ENCODE measurements at regions not wholly inside any gene's neighbourhood (a gene's known extent, or its start where the extent isn't known, plus 50 kb on each side); places are given as distances from the start of the nearest gene placed in this dataset.

- no peak for DNase-seq
These were observed 173.6 kb upstream of the IER5L start for GRCh38 chr9:129351642-129352145.

DNA sequence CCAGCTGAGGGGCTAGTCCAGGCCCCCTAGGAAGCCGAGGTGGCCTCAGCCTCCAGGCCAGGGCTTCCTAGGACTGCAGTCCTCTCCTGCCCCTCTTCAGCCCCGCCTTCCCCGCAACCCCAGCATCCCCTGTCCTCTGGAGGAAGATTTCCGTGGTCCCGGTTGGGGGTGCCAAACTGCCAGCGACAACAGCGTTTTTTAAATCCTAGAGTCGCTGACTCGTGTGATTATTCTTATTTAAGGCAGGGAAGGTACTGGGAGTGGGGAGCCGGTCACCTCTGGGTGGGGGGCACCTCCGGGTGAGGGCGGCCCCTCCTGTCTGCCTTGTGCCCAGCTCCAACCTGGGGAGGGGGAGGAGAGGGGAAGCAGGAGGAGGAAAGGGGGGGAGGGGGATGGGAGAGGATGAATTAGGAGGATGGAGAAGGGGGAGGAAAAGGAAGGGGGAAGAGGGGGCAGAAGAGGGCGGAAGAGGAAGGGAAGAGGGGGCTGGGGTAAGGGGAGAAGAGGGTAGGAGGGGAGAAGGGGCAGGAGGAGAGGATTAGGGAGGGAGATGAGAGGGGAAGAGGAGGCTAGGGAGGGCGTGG lies 173.1 kb upstream of the IER5L start:
- no peak for DNase-seq

DNA sequence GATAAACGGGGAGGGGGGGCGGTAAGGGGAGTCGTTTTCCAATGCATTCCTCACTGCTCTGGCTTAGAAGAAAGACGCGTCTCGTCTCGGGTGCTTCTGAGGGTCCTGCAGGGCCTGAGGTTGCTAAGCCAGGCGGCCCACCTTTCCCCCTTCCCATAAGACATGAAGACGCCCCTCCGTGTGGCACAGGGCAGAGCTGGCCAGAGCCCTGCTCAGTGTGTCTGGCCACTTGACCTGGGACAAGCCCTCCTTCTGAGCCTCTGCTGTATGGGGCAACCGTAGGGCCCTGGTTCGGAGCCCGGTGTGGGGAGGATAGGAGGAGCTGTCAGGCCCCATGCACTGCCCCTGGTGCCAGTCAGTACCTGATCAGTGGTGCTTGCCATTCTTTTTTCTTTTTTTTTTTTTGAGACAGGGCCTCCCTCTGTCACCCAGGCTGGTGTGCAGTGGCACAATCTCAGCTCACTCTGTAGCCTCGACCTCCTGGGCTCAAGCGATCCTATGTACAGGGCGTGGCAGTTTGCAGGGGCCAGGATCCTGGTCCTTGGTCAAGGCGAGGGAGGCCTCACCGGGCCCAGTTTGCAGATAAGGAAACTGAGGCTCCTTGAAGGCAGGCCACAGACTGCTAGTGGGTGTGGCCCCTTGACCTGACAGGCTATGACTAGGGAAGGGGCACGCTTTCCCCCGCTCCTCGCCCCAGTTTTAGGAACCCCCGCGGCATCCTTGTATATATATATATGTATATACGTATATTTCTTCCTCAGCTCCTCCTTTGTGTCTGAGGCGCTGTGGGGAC lies 172.3 kb upstream of the IER5L start:
- DNase-seq = no peak

DNA sequence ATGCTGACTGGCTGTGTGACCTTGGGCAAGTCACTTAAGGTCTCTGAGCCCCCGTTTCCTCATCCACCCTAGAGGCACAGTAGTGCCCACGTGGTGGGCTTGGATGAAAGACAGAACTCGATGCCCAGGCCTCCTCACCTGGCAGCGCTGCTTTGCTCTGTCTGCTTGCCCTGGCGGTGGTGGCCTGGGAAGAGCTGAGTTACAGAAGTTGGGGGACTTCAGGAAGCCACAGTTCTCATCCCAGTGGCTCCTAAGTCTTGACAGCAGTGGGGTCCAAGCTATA lies 171.5 kb upstream of the IER5L start:
- no peak for DNase-seq

DNA sequence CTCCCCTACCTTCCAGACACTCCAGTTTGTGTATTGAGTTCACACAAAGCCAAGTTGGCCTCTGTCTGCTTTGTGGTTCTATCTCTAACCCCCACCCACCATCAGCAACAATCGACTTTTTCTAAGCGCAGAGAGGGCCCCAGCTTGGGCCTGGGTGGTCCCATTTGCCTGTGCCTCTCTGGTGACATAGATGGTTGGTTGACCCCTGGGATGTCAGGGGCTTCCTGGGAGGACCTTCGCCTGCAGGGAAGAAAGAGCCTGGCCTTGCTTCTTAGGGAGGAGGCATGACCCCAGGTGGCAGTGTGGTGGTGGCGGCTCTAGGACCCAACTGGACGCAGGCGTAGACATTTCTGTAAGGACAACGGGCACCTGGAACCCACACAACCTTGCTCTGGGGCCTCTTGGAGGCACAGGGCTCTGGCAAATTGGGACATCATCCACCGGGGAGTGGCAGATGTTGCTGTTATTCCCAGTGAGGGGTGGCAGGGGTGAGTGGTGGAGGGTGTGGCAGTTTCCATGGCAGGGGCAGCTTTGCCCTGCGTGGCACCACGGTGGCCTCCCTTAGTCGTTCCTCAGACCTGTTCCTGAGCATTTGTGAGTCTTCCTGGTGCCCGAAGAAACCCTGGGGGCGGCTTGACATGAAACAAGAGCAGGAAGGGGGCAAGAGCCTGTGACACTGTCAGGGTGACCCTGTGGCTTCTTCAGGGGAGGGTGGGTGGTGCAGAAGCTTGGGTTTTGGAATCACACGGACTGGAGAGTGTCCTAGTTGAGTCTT lies 171.0 kb upstream of the IER5L start:
- DNase-seq = no peak

DNA sequence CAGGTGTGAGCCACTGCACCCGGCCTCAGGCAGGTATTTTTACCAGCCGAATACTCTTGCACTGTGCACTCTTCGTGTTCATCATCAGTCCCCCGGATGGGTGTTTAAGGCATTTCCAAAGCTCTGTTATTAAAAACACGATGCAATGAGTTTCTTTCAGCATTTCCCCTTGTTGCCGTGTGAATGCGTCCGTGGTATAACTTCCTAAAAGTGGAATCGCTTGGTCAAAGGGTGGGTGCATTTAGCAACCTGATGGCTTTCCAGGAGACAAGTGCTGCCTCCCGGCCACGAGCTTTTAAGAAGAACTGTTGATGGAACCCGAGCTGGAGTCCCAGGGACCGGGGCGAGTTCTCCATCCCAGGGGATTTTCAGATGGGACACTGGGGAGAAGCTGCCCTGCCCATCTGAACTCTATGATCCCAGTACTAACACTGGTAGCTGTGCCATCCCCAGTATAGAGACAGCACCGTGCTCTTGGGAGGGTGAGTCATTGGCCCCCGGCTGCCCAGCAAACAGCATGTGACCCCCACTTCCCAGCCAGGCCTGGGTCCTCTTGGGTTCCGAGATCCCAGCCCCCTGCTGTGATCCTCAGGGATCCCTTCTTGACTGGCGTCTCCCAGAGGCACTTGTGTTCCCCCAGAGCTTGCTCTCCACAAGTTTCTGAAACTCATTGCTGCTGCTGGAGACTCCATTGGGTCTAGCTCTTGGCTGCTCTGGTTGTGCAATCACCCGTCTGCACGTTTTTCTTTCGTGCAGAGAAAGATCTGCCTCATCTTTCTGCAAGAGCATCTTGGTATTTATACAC lies 169.5 kb upstream of the IER5L start:
- no peak for DNase-seq

GRCh38 chr9:129346046-129346445 lies 168.0 kb upstream of the IER5L start:
- DNase-seq = no peak

GRCh38 chr9:129344641-129345495 lies 166.8 kb upstream of the IER5L start:
- no peak for DNase-seq

- no peak for DNase-seq
These were observed 165.6 kb upstream of the IER5L start for GRCh38 chr9:129343424-129344375.

DNA sequence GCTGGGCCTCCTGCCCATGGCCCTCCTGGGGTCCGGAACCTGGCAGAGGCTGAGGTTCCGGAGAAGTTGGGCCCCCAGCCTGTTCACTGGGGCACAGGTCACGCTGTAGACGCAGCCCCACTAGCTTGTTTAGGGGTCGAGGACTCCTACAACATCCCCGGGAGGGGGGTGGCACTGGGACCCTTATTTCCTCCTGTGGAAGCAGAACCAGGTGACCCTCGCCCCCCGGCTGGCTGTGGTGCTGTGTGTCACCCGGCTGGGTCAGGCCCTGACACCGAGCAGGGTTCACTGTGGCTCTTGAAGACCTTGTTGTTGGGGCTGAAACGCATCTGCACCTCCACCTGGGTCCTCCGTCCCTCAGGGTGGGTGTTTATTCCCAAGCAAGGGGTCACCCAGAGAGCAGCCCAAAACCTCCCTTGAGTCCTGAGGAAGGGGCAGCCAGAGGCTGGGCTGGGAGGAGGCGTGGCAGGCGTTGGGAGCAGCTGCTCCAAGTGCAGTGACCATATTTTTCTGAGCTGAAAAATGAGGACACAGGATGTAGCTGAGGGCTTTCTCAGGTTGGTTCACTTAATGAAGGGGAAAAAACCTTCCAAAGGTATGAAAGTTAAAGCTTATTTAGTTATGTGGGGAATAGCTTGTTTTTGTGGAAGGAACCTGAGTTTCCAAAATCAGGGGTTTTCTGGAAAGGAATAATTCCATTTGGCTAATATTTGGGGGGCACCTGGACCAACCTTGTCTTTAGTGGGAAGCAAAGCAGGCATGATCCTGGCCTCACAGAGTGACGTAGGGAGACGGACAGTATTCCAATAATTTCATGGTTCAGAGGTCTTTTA lies 164.7 kb upstream of the IER5L start:
- DNase-seq = no peak

DNA sequence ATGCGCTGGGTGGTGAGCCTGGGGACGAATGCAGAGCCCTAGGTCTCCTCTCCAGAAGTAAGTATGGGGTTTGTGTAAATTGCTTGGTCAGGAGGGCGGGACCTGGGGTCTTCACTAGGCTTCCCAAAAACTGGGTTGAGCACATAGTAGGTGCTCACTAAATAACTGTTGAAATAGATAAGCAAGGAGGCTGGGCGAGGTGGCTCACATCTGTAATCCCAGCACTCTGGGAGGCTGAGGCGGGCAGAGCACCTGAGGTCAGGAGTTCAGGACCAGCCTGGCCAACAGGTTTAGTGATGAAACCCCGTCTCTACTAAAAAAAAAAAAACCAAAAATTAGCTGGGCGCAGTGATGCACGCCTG lies 163.9 kb upstream of the IER5L start:
- DNase-seq = no peak

DNA sequence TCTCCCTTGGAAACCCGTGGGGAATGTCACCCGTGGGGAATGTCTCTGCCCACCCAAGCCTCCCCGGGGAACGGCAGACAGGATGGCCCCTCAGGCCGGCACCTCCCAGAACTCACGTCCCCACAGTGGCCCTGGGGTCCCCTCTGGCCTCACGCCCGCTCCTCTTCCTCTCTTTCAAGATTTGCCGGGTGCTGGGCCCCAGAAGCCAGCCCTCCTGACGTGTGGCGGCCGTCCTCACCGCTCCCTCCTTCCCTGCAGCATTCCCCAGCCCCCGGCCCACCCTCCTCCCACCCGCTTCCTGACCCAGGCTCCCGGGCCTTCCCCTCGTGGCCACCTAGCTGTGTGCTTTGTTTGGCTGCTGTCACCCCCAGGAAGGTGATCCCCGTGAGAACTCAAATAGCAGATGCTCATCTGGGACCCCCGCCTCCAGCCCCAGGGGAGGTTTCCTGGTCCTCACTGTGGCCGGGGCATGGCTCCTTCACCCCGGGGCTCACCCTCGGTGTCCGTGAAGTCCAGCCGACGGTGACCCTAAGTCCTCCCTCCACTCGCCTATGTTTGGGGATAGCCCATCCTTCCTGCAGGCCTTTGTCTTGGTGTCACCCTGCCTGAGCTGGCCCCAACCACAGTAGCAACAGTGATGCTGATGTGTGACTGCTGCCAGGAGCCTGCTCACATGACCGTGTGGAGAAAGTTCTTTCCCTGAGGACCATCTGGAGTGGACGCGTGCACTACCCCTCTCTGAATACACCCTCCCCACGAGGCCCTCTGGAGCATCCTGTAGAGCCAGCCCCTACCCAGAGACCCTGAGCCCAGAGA lies 163.3 kb upstream of the IER5L start:
- no peak for DNase-seq

DNA sequence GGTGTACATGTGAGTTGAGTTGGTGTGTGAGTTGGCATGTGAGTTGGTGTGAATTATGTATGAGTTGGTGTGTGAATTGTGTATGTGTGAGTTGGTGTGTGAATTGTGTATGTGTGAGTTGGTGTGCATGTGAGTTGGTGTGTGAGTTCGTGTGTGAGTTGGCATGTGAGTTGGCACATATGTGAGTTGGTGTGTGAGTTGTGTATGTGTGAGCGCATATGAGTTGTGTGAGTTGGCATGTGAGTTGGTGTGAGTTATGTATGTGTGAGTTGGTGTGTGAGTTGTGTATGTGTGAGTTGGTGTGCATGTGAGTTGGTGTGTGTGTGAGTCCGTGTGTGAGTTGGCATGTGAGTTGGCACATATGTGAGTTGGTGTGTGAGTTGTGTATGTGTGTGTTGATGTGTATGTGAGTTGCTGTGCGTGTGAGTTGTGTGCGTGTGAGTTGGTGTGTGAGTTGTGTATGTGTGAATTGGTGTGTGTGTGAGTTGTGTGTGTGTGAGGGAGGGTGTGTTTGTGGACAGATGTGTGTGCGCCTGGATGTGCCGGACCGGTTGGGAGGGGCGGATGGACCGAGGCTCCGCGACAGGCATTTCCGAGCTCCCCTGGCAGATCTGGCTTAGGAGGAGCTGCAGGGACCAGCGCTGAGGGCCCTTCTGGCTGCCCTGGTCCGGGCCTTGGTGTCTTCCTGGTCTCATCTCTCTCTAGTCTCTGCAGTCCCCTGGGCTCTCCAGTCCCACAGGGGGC lies 162.5 kb upstream of the IER5L start:
- no peak for DNase-seq

- DNase-seq = no peak
These were observed 161.6 kb upstream of the IER5L start for GRCh38 chr9:129339539-129340157.

GRCh38 chr9:129338724-129339430 lies 160.8 kb upstream of the IER5L start:
- no peak for DNase-seq

- no peak for DNase-seq
These were observed 159.5 kb upstream of the IER5L start for GRCh38 chr9:129337336-129338140.
